ENCODE measurements at regions not wholly inside any gene's neighbourhood (a gene's known extent, or its start where the extent isn't known, plus 50 kb on each side); places are given as distances from the start of the nearest gene placed in this dataset.

GRCh38 chr14:45381091-45381490 is 128.1 kb upstream of the MIS18BP1 start:
- Histone ChIP-seq H3K4me1 (ENCODE audit: insufficient read depth, low read length) (no peaks in the 10 kb centered on the region), H3K27me3 (ENCODE audit: insufficient read depth, low read length, poor library complexity) (no peaks in the 10 kb centered on the region), H3K36me3 (ENCODE audit: insufficient read depth, low read length) (no peaks in the 10 kb centered on the region), H4K20me1 (ENCODE audit: insufficient read depth, low read length) (no peaks in the 10 kb centered on the region), H3K9ac (ENCODE audit: low read depth, low read length) (no peak overlapping the region), H3K9me3 (ENCODE audit: insufficient read depth, low read length, severe bottlenecking) (no peaks in the 10 kb centered on the region), H3K79me2 (ENCODE audit: insufficient read depth, low read length) (no peaks in the 10 kb centered on the region), H3K4me2 (ENCODE audit: insufficient read depth, low read length) (no peak overlapping the region), H2AFZ (ENCODE audit: low read depth, low read length) (no peak overlapping the region), H3K4me3 (ENCODE audit: low read depth in 1 of 2, low read length in 2 of 2) (no peak overlapping the region), H3K27ac (ENCODE audit: low read length) (no peak overlapping the region)
- ATAC-seq (ENCODE audit: insufficient read depth, low read depth) (no peak), DNase-seq (no peak)
- no peak for TF ChIP-seq EZH2 (IDR thresholded peaks at IDR 0.05; ENCODE audit: borderline replicate concordance, low read depth, low read length, severe bottlenecking)
- TF ChIP-seq, protein P1, sequence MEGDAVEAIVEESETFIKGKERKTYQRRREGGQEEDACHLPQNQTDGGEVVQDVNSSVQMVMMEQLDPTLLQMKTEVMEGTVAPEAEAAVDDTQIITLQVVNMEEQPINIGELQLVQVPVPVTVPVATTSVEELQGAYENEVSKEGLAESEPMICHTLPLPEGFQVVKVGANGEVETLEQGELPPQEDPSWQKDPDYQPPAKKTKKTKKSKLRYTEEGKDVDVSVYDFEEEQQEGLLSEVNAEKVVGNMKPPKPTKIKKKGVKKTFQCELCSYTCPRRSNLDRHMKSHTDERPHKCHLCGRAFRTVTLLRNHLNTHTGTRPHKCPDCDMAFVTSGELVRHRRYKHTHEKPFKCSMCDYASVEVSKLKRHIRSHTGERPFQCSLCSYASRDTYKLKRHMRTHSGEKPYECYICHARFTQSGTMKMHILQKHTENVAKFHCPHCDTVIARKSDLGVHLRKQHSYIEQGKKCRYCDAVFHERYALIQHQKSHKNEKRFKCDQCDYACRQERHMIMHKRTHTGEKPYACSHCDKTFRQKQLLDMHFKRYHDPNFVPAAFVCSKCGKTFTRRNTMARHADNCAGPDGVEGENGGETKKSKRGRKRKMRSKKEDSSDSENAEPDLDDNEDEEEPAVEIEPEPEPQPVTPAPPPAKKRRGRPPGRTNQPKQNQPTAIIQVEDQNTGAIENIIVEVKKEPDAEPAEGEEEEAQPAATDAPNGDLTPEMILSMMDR (IDR thresholded peaks at IDR 0.05; ENCODE audit: borderline replicate concordance, extremely low read depth, low read length, poor library complexity, severe bottlenecking), result no peak

GRCh38 chr14:45377166-45377565 is 124.2 kb upstream of the MIS18BP1 start:
- Histone ChIP-seq H3K27ac (ENCODE audit: low read length) (no peak overlapping the region), H3K27me3 (ENCODE audit: insufficient read depth, low read length, poor library complexity) (no peaks in the 10 kb centered on the region), H3K36me3 (ENCODE audit: insufficient read depth, low read length) (no peaks in the 10 kb centered on the region), H3K79me2 (ENCODE audit: insufficient read depth, low read length) (no peaks in the 10 kb centered on the region), H3K4me1 (ENCODE audit: insufficient read depth, low read length) (no peaks in the 10 kb centered on the region), H3K9ac (ENCODE audit: low read depth, low read length) (no peak overlapping the region), H2AFZ (ENCODE audit: low read depth, low read length) (no peak overlapping the region), H3K4me3 (ENCODE audit: low read depth in 1 of 2, low read length in 2 of 2) (no peak overlapping the region), H4K20me1 (ENCODE audit: insufficient read depth, low read length) (no peaks in the 10 kb centered on the region), H3K4me2 (ENCODE audit: insufficient read depth, low read length) (no peak overlapping the region), H3K9me3 (ENCODE audit: insufficient read depth, low read length, severe bottlenecking) (no peaks in the 10 kb centered on the region)
- DNase-seq (no peak), ATAC-seq (ENCODE audit: insufficient read depth, low read depth) (no peak)
- no peak for TF ChIP-seq EZH2 (IDR thresholded peaks at IDR 0.05; ENCODE audit: borderline replicate concordance, low read depth, low read length, severe bottlenecking)
- TF ChIP-seq, protein P1 (IDR thresholded peaks at IDR 0.05; ENCODE audit: borderline replicate concordance, extremely low read depth, low read length, poor library complexity, severe bottlenecking), result no peak

DNA sequence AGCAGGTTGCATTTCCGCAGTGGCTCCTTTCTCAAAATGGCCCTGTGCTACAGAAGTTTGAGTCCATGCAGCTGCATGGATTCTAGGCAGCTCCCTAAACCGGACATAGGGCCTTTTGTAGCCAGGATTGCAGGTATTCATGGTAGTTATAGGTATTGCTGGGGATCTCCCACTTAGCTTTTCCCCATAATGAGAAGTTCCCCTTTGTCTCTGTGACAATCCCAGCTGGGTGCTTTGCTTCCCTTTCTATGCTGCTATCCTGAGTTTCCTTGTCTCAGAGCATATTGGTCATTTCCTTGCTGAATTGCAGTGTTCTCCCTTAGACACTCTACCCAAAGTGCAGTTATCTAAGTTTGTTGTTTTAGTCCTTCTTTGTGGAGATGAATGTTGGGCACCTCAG is 120.9 kb upstream of the MIS18BP1 start:
- no peak overlapping the region for H3K4me2 ChIP-seq (ENCODE audit: insufficient read depth, low read length)
- ATAC-seq (ENCODE audit: insufficient read depth, low read depth), result no peak
- no peaks in the 10 kb centered on the region for H3K36me3 ChIP-seq (ENCODE audit: insufficient read depth, low read length)
- TF ChIP-seq, protein P1 (IDR thresholded peaks at IDR 0.05; ENCODE audit: borderline replicate concordance, extremely low read depth, low read length, poor library complexity, severe bottlenecking), result no peak
- TF ChIP-seq EZH2 (IDR thresholded peaks at IDR 0.05; ENCODE audit: borderline replicate concordance, low read depth, low read length, severe bottlenecking), result no peak
- H2AFZ ChIP-seq (ENCODE audit: low read depth, low read length), result no peak overlapping the region
- H3K9me3 ChIP-seq (ENCODE audit: insufficient read depth, low read length, severe bottlenecking), result no peaks in the 10 kb centered on the region
- H4K20me1 ChIP-seq (ENCODE audit: insufficient read depth, low read length), result no peaks in the 10 kb centered on the region
- no peaks in the 10 kb centered on the region for H3K79me2 ChIP-seq (ENCODE audit: insufficient read depth, low read length)
- H3K27ac ChIP-seq (ENCODE audit: low read length), result no peak overlapping the region
- no peaks in the 10 kb centered on the region for H3K4me1 ChIP-seq (ENCODE audit: insufficient read depth, low read length)
- H3K27me3 ChIP-seq (ENCODE audit: insufficient read depth, low read length, poor library complexity), result peaks cover 4% of the 10 kb centered on the region
- no peak for DNase-seq
- no peak overlapping the region for H3K9ac ChIP-seq (ENCODE audit: low read depth, low read length)
- H3K4me3 ChIP-seq (ENCODE audit: low read depth in 1 of 2, low read length in 2 of 2), result no peak overlapping the region
